Activated CD4-positive, alpha-beta T cell treated with anti-CD3 and anti-CD28 coated beads, Interleukin-2, amount 10 ng/mL, durations not matched to agents 24 days and 14 days (primary cell): ENCODE measurements at regions not wholly inside any gene's neighbourhood (a gene's known extent, or its start where the extent isn't known, plus 50 kb on each side); places are given as distances from the start of the nearest gene placed in this dataset.
"Not testable (repeated sequence)": the region's sequence is repeated elsewhere in the genome, so short reads cannot be mapped to it uniquely, and the experiment has no call there.

Experiments used
- DNase-seq: peaks from one replicate; pipeline ENCODE4 v3.0.0; 2022
- H3K27ac Mint-ChIP-seq: one replicate; pipeline ENCODE4 v1.8.0; 2022; ENCODE audit warnings: mild to moderate bottlenecking, mixed read lengths
- H3K27me3 Mint-ChIP-seq: one replicate; pipeline ENCODE4 v1.8.0; 2022; ENCODE audit warnings: mixed read lengths
- H3K36me3 Mint-ChIP-seq: one replicate; pipeline ENCODE4 v1.8.0; 2022; ENCODE audit warnings: low read depth, mild to moderate bottlenecking, mixed read lengths
- H3K4me1 Mint-ChIP-seq: one replicate; pipeline ENCODE4 v1.8.0; 2021; ENCODE audit warnings: mixed read lengths
- H3K4me3 Mint-ChIP-seq: one replicate; pipeline ENCODE4 v1.8.0; 2022; ENCODE audit warnings: mild to moderate bottlenecking, moderate library complexity, mixed read lengths
- H3K9me3 Mint-ChIP-seq: one replicate; pipeline ENCODE4 v1.8.0; 2021; ENCODE audit warnings: mixed read lengths
- intact Hi-C: fragments of 100-400 bp; cut with micrococcal nuclease; formaldehyde crosslinking; loops from one replicate; pipeline ENCODE4 v1.15.1; 2023

DNA sequence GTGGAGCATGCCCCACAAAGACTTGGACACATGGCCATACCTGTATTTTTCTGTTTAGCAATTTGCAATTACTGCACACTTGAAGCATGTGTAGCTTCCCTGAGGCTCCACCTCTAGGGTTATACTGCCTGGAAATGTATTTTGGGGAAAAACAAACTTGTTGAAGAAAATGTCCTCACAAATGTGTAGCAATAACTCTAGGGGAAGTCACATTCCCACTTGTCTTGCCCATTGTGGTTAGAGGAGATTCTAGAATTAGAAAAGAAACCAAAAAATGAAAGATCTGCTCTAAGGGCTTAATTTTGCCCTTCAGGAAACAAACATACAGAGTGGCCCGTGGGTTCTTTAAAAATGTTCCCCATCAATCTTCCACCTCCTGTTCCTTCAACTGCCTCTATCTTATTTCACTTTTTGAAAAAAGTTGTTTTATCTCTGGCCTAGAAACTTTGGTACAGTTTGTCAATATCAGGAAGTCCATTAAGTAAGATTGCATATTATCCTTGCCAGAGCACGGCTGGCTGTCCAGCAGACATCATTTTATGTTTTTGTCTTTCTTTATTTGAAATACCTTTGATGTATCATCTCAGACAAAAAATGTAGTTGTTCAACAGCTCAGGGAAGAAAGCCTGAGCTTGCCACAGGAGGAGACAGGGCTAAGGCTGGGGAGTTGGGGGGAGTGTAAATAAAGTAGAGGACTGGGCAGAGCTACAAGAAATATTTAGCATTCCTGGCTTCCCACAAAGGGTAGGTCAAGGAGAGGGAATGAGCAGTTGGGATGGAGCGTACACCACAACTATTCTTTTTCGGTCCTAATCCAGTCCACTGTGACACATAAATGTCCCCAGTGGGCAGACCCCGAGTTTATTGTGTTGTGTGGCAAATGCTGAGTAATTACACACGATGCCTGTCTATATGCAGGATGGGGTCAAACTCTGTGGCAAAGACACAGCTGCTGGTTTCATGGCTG, 96.8 kb upstream of the CDC42EP3 start:
- H3K4me3 Mint-ChIP-seq, result no peak overlapping the region
- H3K27ac Mint-ChIP-seq, result no peak overlapping the region
- H3K27me3 Mint-ChIP-seq, result no peaks in the 10 kb centered on the region
- peaks cover 21% of the 10 kb centered on the region for H3K9me3 Mint-ChIP-seq
- intact Hi-C loops, result no loop called here
- DNase-seq, result no peak
- no peaks in the 10 kb centered on the region for H3K36me3 Mint-ChIP-seq
- peaks cover 7% of the 10 kb centered on the region for H3K4me1 Mint-ChIP-seq

- no peak overlapping the region for H3K4me3 Mint-ChIP-seq
- intact Hi-C loops, result no loop called here
- no peak overlapping the region for H3K27ac Mint-ChIP-seq
- H3K4me1 Mint-ChIP-seq, result peaks cover 7% of the 10 kb centered on the region
- H3K27me3 Mint-ChIP-seq, result no peaks in the 10 kb centered on the region
- peaks cover 21% of the 10 kb centered on the region for H3K9me3 Mint-ChIP-seq
- no peaks in the 10 kb centered on the region for H3K36me3 Mint-ChIP-seq
- DNase-seq, result no peak
These were observed 98.1 kb upstream of the CDC42EP3 start for GRCh38 chr2:37769551-37769950.

- Mint-ChIP-seq H3K4me3 (no peak overlapping the region), H3K27ac (no peak overlapping the region), H3K9me3 (peaks cover 24% of the 10 kb centered on the region), H3K4me1 (peaks cover 6% of the 10 kb centered on the region), H3K27me3 (no peaks in the 10 kb centered on the region), H3K36me3 (no peaks in the 10 kb centered on the region)
- no peak for DNase-seq
- intact Hi-C loops, result no loop called here
These were observed 99.4 kb upstream of the CDC42EP3 start for GRCh38 chr2:37770797-37771196.

GRCh38 chr2:37771600-37772088, 100.2 kb upstream of the CDC42EP3 start:
- Mint-ChIP-seq H3K36me3 (no peaks in the 10 kb centered on the region), H3K9me3 (peaks cover 24% of the 10 kb centered on the region), H3K27ac (no peak overlapping the region), H3K4me3 (no peak overlapping the region), H3K27me3 (no peaks in the 10 kb centered on the region), H3K4me1 (peaks cover 6% of the 10 kb centered on the region)
- DNase-seq, result no peak
- intact Hi-C loops, result no loop called here

GRCh38 chr2:37773371-37774130, 102.1 kb upstream of the CDC42EP3 start:
- Mint-ChIP-seq H3K27ac (no peak overlapping the region), H3K27me3 (no peaks in the 10 kb centered on the region), H3K9me3 (peaks cover 10% of the 10 kb centered on the region), H3K4me1 (no peaks in the 10 kb centered on the region), H3K36me3 (no peaks in the 10 kb centered on the region), H3K4me3 (no peak overlapping the region)
- intact Hi-C loops, result no loop called here
- DNase-seq, result no peak

DNA sequence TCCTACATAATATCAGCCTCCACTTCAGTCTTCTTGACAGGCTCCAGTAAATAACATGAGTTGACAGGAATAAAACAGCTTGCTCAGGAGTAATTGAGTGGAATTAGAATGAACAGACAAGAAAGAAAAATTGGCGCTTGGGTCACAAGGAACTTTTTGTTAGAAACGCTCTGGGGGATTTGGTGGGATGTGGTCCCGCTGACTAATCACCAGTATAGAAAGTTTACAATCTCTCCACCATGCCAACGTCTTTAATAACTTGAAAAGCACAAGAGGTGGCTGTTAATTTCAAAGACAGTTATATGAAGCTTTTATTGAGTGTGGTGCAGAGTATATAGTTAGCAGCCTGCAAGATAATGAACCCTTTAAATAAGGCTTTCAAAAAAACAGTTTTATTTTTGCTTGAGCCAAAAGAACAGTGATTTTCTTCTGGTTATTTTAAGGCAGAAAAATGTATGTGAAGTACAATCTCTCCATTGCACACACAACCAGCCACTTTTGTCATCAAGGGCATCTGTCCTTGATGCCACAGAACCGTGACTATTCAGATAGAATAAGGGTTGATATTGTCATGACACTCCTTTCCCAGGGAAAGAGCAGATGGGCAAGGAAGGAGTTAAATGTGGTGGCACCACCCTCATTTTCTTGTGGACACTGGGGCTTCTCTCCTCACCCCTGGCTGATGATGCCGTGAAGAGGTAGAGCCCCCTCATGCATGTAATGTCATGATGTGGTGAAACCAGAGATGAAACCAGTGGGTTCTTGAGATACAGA, 102.9 kb upstream of the CDC42EP3 start:
- intact Hi-C loops, DNase-seq, H3K27ac Mint-ChIP-seq, H3K9me3 Mint-ChIP-seq, H3K4me1 Mint-ChIP-seq, H3K36me3 Mint-ChIP-seq, H3K4me3 Mint-ChIP-seq, H3K27me3 Mint-ChIP-seq: not testable (repeated sequence)

DNA sequence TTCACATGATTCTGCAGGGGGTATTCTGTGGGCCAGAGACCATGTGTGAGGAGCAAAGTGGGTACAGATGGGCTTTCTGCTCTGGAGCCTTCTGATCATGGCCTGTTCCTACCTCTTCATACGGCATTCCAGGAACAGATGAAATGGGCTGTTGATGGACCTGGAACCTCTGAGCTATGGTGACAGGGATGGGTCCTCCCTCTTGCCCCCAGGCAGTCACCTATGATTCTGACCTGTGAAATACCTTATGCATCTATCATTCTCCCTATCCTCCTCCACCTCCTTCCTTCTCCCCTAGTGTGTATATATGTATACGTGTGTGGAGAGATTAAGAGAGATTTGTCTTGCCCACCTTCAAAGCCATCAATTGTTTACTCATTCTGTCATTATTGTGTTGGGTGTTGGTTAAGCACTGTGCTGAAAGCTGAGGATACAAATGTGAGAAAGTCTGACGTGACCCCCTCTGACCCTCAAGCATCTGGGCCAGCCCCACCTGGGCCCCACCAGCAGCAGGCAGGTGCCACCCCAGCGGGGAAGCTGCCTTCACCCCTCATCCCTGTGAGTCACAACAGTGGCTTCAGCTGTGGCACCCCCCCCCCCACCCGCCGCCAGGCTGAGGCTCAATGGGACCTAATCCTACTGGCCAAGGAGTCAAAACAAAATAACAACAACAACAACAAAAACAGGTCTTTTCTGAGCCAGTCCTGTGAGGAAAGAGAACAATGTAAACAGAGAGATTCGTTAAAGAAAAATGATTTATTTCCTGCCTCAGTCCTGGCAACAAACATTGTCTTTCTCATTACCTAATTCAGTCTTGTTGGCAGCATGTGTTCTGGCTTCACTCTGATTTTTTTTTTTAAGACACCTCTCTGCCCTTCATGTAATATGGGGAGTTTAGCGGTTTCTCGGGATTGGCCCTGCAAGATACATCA, 103.8 kb upstream of the CDC42EP3 start:
- H3K36me3 Mint-ChIP-seq, result no peaks in the 10 kb centered on the region
- no peak overlapping the region for H3K27ac Mint-ChIP-seq
- H3K4me3 Mint-ChIP-seq, result no peak overlapping the region
- H3K9me3 Mint-ChIP-seq, result peaks cover 3% of the 10 kb centered on the region
- DNase-seq, result no peak
- H3K4me1 Mint-ChIP-seq, result no peaks in the 10 kb centered on the region
- H3K27me3 Mint-ChIP-seq, result no peaks in the 10 kb centered on the region
- intact Hi-C loops, result no loop called here

- Mint-ChIP-seq H3K9me3 (peaks cover 3% of the 10 kb centered on the region), H3K4me3 (no peak overlapping the region), H3K36me3 (no peaks in the 10 kb centered on the region), H3K27me3 (no peaks in the 10 kb centered on the region), H3K4me1 (no peaks in the 10 kb centered on the region), H3K27ac (no peak overlapping the region)
- DNase-seq, result no peak
- intact Hi-C loops, result no loop called here
These were observed 104.4 kb upstream of the CDC42EP3 start for GRCh38 chr2:37775908-37776250.

- H3K4me3 Mint-ChIP-seq, result no peak overlapping the region
- no peaks in the 10 kb centered on the region for H3K4me1 Mint-ChIP-seq
- H3K9me3 Mint-ChIP-seq, result peaks cover 3% of the 10 kb centered on the region
- intact Hi-C loops, result no loop called here
- no peaks in the 10 kb centered on the region for H3K36me3 Mint-ChIP-seq
- no peak for DNase-seq
- H3K27me3 Mint-ChIP-seq, result no peaks in the 10 kb centered on the region
- H3K27ac Mint-ChIP-seq, result no peak overlapping the region
These were observed 105.0 kb upstream of the CDC42EP3 start for GRCh38 chr2:37776487-37776886.

DNA sequence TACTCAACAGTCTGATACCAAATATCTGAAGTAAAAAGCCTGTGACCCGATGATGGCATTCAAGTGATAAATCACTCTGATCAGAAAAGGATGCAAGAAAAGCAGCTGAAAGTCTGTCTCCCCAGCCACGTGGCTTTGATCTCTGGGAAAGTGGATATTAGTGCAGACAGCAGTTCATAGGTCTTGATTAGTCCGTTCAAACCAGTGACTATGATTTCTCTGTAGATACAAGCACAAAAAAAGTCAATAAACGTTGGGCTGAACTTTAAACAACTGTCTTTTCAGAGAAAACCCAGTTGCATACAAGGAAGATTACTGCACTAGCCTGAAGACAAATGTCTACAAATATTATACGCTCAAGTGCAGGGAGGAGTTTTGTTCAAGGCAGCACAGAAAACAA, 107.7 kb upstream of the CDC42EP3 start:
- DNase-seq, result no peak
- no peaks in the 10 kb centered on the region for H3K27me3 Mint-ChIP-seq
- H3K4me3 Mint-ChIP-seq, result no peak overlapping the region
- H3K9me3 Mint-ChIP-seq, result peaks cover 3% of the 10 kb centered on the region
- intact Hi-C loops, result no loop called here
- no peaks in the 10 kb centered on the region for H3K36me3 Mint-ChIP-seq
- no peaks in the 10 kb centered on the region for H3K4me1 Mint-ChIP-seq
- H3K27ac Mint-ChIP-seq, result no peak overlapping the region

- intact Hi-C loops, result no loop called here
- Mint-ChIP-seq H3K36me3 (no peaks in the 10 kb centered on the region), H3K4me3 (no peak overlapping the region), H3K27ac (no peak overlapping the region), H3K27me3 (no peaks in the 10 kb centered on the region), H3K9me3 (peaks cover under 1% of the 10 kb centered on the region), H3K4me1 (no peaks in the 10 kb centered on the region)
- no peak for DNase-seq
These were observed 108.4 kb upstream of the CDC42EP3 start for GRCh38 chr2:37779611-37780386.

GRCh38 chr2:37780387-37780676, 108.9 kb upstream of the CDC42EP3 start:
- no peaks in the 10 kb centered on the region for H3K27me3 Mint-ChIP-seq
- intact Hi-C loops, result no loop called here
- no peaks in the 10 kb centered on the region for H3K36me3 Mint-ChIP-seq
- H3K4me3 Mint-ChIP-seq, result no peak overlapping the region
- peaks cover under 1% of the 10 kb centered on the region for H3K9me3 Mint-ChIP-seq
- H3K27ac Mint-ChIP-seq, result no peak overlapping the region
- no peaks in the 10 kb centered on the region for H3K4me1 Mint-ChIP-seq
- no peak for DNase-seq
